AML-193 (cell line): ENCODE measurements at regions not wholly inside any gene's neighbourhood (a gene's known extent, or its start where the extent isn't known, plus 50 kb on each side); places are given as distances from the start of the nearest gene placed in this dataset.

ENCODE experiments used
- DNase-seq, 2 experiments: peaks; one replicate each; lab custom pipeline; 2025; lab: John Stamatoyannopoulos, UW

DNA sequence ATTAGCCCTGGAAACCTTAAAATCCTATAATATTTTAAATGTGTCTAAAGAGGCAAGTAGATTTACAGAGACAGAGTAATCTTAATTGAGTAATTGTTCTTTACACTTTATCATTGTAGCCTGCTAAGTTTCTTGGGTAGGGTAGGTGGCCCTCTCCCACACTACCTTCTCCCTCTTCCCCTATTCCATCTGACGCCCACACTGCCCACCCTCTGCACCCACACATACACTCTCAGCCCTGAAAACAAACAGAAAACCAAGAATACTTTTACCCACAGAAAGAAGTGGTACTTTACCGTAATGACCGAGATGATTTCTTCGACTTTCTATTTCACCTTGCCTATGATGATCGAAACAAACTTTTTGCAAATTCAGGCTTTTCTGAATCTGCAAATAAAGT is 320.4 kb upstream of the OBI1 start:
- DNase-seq: no peak

DNA sequence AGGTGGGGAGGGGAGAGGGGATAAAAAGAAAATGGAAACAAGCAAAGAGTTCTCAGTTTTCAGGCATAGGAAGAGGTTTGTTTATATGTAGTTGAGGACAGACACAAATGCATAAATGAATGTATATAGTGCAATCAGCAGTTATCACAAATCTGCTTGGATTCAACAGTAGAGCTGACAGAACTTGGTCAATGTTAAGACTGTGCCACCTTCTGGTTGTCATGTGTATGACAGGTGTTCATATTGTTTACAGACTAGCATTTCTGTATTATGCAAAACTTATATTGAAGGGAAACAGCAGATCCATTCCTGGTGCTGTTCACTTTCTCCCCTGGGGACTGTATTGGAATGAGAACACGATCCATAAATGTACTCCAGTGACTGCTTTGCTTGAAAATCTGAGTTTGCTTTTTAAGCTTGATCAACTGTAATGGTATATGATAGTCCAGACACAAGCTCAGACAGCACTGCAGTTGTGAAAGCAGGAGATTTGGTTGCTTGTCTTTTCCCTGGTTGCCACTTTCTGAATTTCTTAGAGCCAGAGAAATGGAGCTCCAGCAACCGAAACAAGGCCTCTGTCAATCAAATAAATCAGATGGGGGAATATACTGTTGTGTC is 319.5 kb upstream of the OBI1 start:
- DNase-seq: peak; percentile 79 to 84

DNA sequence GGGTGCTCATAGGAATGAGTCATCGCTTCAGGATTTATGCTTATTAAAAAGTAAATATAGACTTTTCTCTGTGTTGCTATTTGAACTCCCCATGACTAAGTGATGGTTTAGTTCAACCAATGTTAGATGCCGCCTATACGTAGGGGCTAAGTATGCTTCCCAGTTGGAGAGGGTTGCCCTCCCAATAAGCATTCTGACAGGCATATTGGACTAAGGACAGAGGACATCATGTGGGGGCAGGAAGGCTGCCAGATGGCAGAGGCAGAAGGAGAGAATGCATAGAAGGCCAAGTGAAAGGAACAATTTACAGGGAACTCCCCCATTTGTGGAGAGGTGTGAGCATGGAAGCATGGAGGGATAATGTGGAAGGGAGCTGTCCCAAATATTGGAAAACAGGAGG is 318.4 kb upstream of the OBI1 start:
- DNase-seq: no peak

DNA sequence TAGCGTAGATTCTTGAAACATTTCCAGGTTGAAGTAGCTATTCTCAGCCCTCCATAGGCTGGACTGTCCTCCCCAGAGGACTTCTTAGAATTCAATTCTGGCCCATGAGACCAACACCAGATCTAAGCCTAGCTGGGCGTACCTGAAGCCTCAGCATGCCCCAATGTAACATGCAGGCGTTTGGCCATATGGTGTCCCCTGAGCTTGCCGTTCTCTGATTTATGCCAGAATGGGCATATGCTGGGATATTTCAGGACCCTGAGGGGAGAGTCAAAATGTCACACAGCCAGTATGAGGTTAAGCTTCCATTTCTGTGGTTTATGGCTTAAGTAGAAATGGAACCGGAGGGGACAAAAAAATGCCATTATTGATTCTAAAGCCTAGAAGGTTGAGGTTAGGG is 317.7 kb upstream of the OBI1 start:
- no peak for DNase-seq

DNA sequence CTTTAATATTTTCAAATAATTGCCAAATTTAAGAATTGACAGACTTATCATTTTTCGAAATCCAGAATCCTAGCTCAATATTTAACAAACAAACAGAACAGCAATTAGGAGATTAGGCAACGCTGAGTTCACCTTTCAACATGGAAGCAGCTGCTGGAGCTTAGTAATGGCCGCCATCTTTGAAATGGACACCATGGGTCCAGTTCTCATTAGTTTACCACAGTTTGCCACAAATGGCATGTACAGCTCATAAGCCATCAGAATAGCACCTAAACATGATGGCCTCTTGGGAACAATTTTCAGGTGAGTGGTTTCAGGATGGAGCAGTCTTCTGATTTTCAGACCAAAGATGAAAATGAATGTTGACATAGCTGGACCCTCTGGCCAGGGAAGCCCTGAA is 313.6 kb upstream of the OBI1 start:
- DNase-seq: no peak

DNA sequence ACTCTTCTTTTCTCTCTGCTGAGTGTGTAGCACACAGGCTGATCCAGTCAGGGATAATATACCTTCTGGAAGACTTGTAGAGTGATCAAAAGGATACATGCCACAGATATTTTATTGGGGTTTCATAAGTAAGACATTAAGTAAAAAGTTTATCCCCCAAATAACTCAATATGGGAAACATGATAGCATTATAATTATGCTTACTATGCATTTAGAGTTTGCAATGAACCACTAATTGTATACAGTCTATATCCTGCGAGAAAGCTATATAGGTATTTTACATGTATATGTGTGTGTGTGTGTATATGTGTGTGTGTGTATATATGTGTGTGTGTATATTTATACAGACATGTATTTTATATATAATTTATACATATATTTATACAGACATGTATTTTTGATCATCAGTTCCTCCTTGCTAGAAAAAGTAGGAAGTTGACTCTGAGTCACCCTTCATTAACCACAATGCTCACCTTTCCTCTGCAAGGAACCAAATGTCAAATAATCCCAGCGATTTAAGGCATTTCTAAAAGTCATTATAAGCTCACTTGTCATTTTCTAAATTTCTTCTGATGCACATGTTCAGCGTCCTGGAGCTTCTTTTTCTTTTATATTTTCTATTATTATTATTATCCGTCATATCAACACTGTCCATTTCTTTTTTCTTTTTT is 312.5 kb upstream of the OBI1 start:
- DNase-seq: peak in 1 of 2 experiments; percentile 34

DNA sequence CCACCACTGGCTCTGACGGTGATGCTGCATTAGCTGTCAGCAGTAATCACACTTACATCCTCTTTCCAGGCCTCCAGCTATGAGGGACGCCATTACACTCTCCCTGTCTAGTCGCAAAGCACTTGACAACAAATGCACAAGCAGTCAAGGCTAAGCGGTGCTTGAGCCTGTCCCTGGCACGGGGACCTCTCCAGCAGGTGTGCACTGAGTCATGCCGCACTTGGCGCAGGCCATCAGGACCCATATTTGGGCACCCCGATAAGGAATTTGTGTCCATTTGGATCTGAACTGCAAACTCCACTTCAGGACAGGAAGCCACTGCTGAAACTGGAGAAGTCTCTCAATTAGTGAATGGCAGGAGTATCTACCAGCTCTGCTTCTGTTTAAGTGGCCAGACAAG is 301.9 kb upstream of the OBI1 start:
- DNase-seq: no peak

DNA sequence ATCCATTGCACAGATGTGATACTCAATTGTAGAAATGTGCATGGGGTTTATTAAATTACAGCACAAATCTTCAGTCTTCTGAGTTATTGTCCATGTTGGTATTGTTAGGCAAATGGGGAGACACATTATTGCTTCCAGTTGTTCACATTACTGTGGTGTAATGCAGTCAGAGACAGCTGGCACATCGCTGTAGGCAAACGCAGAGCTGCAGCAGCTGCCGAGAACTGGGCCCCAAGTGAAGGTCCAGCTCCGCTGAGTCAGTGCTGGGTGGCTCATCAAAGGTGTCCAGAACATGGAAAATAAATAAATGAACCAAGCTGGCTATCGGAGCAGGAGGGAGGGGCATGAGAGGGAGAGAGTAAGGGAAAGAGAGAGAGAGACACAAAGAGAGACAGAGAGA is 299.1 kb upstream of the OBI1 start:
- no peak for DNase-seq

DNA sequence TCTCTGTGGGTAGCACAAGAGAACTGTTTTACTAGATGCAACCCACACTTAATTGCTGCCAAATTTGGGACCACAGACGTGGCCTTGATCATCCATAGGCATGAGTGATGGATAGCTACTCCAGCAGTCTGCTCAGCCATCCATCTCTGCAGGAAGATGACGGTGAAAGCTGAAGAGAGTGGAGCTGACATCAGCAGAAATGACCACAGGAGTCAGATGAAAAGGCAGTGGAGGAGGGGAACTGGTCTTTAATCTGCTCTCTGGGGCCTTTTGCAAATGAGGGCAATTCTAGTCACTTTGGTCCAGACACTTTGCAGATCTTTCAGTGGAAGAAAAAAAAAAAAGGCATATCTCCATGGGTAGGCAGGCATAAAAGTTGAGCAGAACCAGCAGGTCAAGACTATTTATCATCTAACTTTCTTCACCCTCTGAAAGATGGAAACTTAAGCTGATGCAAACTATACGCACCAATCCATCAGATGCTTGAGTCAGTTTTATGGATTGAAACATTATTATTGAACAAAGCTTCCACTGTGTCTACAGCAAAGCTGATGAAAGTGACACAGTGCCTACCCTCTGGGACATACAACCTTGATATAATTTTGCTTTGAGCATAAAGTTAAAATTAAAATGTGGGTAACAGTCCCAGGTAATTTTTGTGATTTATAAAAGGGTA is 281.6 kb upstream of the OBI1 start:
- DNase-seq: no peak

DNA sequence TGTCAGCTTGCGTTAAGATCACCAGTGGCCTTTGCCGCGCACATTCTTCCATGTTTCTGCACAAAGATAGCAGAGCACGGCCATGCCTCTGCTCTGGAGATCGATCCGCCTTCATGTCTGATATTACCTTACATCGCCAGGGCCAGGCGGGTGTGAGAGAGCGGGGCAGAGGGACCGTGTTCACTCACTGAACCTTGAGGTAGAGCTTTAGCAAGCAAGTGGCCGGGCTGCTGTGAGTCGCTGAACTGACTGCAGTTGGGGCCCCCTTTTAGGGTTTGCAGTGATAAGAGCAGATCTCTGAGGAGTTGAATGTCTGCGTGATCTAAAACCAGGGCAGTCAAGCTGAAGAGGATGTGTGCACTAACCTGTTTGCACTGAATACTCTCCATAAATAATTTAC is 275.4 kb upstream of the OBI1 start:
- DNase-seq: no peak

DNA sequence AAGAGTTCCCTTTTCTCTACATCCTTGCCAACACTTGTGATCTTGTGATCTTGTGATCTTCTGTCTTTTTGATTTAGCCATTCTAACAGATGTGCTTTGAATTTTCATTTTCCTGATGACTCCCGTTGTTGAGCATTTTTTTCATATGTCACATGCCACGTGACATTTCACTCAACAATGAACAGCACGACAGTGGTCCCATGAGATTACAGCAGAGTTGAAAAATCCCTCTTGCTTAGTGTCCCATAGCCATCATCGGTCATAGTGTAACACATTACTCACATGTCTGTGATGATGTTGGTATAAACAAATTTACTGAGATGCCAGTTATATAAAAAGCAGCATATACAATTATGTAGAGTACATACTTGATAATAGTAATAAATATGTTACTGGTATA is 256.1 kb upstream of the OBI1 start:
- DNase-seq: no peak

DNA sequence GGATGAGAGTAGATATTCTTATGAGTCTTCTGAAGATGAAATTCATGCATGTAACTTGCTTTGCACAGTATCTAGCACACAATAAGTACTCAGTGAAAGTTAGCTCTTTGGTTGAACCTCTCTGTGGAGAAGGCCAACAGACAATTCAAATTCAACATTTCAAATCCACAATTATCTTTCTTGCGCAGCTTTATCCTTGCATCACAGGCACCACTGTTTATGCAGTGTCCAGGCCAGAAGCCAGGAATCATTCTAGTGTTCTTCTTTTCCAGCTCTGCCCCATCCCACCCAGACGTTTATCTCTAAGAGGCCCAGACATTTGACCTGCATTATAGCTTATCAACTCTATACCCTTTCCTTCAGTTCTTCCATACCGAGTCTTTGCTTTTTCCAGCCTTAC is 254.7 kb upstream of the OBI1 start:
- no peak for DNase-seq

DNA sequence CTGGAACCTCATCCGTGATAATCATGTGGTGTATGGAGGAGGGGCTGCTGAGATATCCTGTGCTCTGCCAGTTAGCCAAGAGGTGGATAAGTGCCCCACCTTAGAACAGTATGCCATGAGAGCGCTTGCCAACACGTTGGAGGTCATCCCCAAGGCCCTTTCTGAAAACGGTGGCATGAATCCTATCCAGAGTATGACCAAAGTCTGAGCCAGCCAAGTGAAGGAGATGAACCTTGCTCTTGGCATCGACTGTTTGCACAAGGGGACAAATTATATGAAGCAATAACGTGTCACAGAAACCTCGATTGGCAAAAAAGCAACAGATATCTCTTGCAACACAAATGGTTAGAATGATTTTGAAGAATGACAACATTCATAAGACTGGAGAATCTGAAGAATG is 251.2 kb upstream of the OBI1 start:
- peak in 1 of 2 experiments; percentile 5 for DNase-seq

DNA sequence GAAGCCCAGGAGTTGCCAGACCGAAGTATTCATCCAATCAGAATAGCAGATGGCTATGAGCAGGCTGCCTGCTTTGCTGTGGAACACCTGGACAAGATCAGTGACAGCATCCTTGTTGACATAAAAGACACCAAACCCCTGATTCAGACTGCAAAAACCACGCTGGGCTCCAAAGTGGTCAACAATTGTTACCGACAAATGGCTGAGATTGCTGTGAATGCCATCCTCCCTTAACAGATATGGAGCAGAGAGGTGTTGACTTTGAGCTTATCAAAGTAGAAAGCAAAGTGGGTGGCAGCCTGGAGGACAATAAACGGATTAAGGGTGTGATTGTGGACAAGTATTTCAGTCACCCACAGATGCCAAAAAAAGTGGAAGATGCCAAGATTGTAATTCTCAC is 250.3 kb upstream of the OBI1 start:
- DNase-seq: no peak

DNA sequence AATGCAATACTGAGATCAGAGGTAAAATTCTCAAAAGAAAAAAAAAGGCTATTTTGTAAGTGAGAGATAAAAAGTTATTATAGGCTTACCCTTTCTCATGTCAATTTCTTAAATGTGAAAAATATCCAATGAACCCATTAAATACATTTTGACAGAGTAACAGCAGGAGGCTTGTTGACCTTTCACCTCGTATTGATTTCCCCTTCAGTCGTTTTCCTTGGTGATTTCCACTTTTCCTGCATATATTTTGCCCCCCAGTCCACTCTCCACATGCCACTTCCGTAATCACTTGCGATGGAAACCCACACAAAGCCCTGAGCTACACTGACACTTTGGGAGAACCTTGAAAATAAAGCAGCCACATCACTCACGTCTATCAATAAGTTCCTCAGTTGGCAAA is 248.1 kb upstream of the OBI1 start:
- DNase-seq: no peak

DNA sequence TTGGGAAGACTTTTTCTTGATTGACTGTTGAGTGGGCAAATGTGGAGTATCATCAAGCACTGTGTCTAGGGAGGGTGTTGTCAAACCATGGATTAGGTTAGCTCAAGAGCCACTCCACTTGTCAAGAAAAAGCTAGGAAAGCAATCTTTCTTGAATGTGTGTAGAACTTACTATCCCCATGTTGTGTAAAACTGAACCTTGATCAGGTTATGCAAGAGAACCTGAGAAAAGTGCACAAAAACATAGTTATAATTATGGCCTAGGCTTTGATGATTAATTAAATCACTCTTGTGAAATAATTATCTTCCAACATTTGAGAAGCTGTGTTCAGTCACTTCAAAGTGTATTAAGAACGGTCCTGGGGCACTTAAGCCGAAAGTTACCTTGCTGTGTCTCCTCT is 238.2 kb upstream of the OBI1 start:
- DNase-seq: no peak

DNA sequence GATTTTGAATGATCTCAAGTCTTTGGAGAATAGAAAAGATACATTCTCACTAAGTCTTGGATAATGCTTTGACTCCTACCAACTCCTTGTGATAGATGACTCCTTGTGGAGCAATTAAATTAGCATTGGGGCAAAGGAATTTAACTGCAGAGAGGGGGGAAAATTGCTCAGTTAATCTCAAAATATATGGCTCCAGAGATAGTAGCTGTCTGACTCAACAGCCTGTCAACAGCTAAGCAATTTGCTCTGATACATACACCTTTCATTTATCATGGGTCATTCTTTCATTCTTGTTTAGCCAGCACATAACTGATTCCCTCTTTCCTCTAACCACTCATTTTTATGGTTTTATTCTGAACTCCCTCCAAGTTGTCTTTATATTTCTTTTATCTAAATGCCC is 225.6 kb upstream of the OBI1 start:
- no peak for DNase-seq

DNA sequence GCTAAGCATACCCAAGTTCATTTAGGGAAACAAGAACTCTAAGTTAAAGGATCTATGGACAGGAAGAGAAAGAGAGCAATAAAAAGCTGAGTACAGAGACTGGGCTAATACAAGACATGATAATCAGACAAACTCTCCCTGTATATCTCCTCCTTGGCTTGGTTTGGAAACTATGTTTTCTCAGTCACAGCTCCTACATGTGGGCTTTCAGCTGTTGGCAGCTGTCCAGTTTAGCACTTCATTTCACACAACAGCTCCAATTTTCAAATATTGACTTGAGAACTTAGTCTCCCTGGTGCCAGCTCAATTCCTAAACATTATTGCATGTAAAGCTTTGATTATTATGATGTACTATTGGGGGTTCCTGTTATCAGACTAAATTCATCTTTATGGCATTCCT is 222.8 kb upstream of the OBI1 start:
- no peak for DNase-seq

DNA sequence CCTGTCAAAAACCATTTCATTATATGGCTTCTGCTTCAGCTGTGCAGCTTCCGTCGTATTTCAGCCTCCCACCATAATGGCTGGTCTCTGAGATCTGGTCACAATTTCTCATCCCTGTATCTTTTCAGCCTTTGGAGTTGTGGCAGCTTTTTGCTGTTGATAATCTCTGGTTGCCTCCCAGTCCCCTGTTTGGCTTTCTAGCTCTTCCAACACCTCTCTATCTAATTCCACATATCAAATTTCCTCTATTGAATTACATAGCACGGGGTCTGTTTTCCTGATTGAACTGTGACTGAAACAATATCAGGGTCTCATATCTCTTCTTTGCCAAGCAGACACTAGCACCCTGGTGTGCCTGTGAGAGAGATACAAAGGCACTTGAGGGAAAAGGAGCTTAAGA is 222.1 kb upstream of the OBI1 start:
- no peak for DNase-seq

DNA sequence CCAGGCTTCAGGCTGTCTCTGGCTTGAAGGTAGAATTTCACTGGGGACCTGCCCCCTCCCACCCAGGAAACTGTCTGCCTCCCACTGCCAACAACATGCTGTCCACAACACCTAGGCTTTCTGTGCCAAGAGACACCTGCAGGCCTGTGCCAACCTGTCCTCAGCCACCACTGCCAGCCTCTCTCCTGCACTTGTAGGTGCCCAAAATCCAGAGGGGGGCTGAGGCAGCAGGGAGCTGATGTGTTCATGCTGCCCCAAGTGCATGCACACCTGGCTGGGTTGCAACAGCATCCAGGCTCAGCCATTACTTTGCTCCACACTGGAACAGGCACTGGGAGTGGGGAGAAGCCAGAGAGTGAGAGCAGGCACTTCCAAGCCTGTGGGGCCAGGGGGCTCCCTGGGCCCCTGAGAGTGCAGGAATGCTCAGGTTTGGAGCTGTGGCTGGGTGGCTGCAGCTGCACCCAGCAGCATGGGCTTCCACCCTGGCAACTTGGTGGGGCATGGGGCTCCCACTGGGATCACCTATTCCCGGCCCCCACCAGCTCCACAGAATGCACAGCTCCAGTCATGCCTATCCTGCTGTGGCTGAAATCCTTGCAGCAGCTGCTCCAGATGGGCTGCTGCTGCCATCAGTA is 218.1 kb upstream of the OBI1 start:
- DNase-seq: no peak

DNA sequence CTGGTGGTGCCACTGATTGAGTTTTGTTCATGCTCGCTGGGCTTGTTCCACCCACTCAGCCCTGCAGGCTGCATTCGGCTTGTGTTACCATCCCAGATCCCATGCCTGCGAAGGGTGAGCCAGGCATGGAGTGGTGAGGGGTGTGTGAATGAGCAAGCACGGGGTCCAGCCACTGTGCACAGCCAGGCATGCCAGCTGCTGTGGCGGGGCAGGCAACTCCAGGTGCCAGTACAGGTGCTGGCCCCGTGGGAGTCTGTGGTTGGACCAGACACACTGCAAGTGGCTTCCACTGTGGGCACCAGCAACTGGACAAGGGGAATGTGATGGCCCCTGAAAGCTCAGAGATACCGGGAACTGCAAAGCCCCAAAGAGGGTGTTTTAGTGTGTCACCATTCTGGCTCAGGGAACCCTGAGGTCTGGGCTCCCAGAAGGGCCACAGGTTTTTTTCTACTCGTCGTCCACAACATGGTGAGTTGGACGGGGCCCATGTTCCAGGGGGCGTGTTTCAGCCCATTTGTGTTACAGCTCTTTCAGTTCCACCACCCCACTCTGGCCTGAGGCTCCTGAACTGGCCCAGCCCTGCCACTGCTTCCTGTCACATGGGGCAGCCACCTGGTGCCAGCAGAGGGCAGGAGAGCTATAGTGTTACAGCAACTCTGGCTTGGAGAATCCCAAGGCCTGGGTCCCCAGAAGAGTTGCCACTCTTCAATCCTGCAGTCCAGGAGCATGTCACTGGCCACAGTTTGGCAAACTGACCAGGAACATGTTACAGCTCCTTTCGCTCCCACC is 217.0 kb upstream of the OBI1 start:
- DNase-seq: no peak

DNA sequence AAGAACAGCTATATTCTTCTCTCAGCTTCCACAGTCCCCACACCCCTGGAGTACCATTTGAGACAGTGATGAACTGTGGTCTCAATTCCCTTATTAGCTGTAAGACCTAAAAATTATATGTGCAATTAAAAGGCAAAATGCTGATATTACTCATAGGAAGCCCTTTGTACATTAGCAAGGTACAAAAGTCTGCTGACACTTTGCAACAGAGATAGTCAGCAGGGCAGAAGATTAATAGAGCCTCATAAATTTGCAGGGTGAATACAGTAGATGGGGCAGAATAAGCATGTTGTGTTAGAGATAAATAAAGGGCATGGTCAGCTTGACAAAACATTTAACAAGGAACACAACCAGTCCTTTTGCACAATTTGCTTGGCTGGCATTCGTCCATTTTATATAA is 210.0 kb upstream of the OBI1 start:
- no peak for DNase-seq
